ENCODE measurements at regions not wholly inside any gene's neighbourhood (a gene's known extent, or its start where the extent isn't known, plus 50 kb on each side); places are given as distances from the start of the nearest gene placed in this dataset.

- H3K4me3 ChIP-seq (ENCODE audit: low read depth, low read length), result no peak overlapping the region
- POLR2A ChIA-PET, result no interaction called here
- CTCF ChIA-PET, result no interaction called here
- TF ChIP-seq CTCF (IDR thresholded peaks at IDR 0.05; ENCODE audit: insufficient read depth, low read length, missing control alignments), result no peak
- DNase-seq (ENCODE audit: low read depth, low spot score), result no peak
These were observed 1364.3 kb downstream of the EFNA5 start for GRCh38 chr5:106306313-106307028.

GRCh38 chr5:106303911-106304310 is 1366.8 kb downstream of the EFNA5 start:
- ChIA-PET CTCF (no interaction called here), POLR2A (no interaction called here)
- H3K4me3 ChIP-seq (ENCODE audit: low read depth, low read length), result no peak overlapping the region
- no peak for DNase-seq (ENCODE audit: low read depth, low spot score)
- TF ChIP-seq CTCF (IDR thresholded peaks at IDR 0.05; ENCODE audit: insufficient read depth, low read length, missing control alignments), result no peak

- DNase-seq (ENCODE audit: low read depth, low spot score), result no peak
- ChIA-PET POLR2A (no interaction called here), CTCF (interaction anchor here (2.7 kb wide), 1 partner anchor 24 kb away, joined by 9 read pairs; no protein-coding TSS in a partner anchor)
- H3K4me3 ChIP-seq (ENCODE audit: low read depth, low read length), result no peak overlapping the region
- TF ChIP-seq CTCF (IDR thresholded peaks at IDR 0.05; ENCODE audit: insufficient read depth, low read length, missing control alignments), result no peak
These were observed 1378.1 kb downstream of the EFNA5 start for GRCh38 chr5:106292654-106293053.

GRCh38 chr5:106290841-106291240 is 1379.9 kb downstream of the EFNA5 start:
- TF ChIP-seq CTCF (IDR thresholded peaks at IDR 0.05; ENCODE audit: insufficient read depth, low read length, missing control alignments), result no peak
- no peak for DNase-seq (ENCODE audit: low read depth, low spot score)
- no peak overlapping the region for H3K4me3 ChIP-seq (ENCODE audit: low read depth, low read length)
- CTCF ChIA-PET, result no interaction called here
- POLR2A ChIA-PET, result no interaction called here

GRCh38 chr5:106288979-106289378 is 1381.8 kb downstream of the EFNA5 start:
- DNase-seq (ENCODE audit: low read depth, low spot score), result no peak
- no peak for TF ChIP-seq CTCF (IDR thresholded peaks at IDR 0.05; ENCODE audit: insufficient read depth, low read length, missing control alignments)
- ChIA-PET CTCF (interaction anchor here (1.3 to 1.8 kb wide), 2 partner anchors 13 to 20 kb away, joined by 3 to 8 read pairs; no protein-coding TSS in a partner anchor), POLR2A (no interaction called here)
- H3K4me3 ChIP-seq (ENCODE audit: low read depth, low read length), result no peak overlapping the region

- no peak for DNase-seq (ENCODE audit: low read depth, low spot score)
- no peak for TF ChIP-seq CTCF (IDR thresholded peaks at IDR 0.05; ENCODE audit: insufficient read depth, low read length, missing control alignments)
- POLR2A ChIA-PET, result no interaction called here
- no peak overlapping the region for H3K4me3 ChIP-seq (ENCODE audit: low read depth, low read length)
- CTCF ChIA-PET, result interaction anchor here (0.9 kb wide), 1 partner anchor 8 kb away, joined by 5 read pairs; no protein-coding TSS in a partner anchor
These were observed 1393.1 kb downstream of the EFNA5 start for GRCh38 chr5:106277540-106278096.
